Ishikawa (cell line): ENCODE measurements at regions not wholly inside any gene's neighbourhood (a gene's known extent, or its start where the extent isn't known, plus 50 kb on each side); places are given as distances from the start of the nearest gene placed in this dataset.

Experiments
- CEBPB ChIP-seq: IDR thresholded peaks from 2 replicates; pipeline ENCODE4 v1.6.1; 2012
- CREB1 ChIP-seq: IDR thresholded peaks from 2 replicates; pipeline ENCODE4 v1.6.1; 2012; ENCODE audit warnings: low read depth
- EGR1 ChIP-seq: IDR thresholded peaks from 2 replicates; pipeline ENCODE4 v1.6.1; 2012
- EP300 ChIP-seq: IDR thresholded peaks from 2 replicates; pipeline ENCODE4 v1.6.1; 2012; ENCODE audit warnings: borderline replicate concordance
- FOXM1 ChIP-seq: IDR thresholded peaks from 2 replicates; pipeline ENCODE4 v1.6.1; 2012; ENCODE audit warnings: low read depth, borderline replicate concordance
- NFIC ChIP-seq: IDR thresholded peaks from 2 replicates; pipeline ENCODE4 v1.6.1; 2012
- RAD21 ChIP-seq: IDR thresholded peaks from 2 replicates; pipeline ENCODE4 v1.6.1; 2012; ENCODE audit warnings: low read depth
- TAF1 ChIP-seq: IDR thresholded peaks from 2 replicates; pipeline ENCODE4 v1.6.1; 2012; ENCODE audit warnings: low read depth, mild to moderate bottlenecking
- TCF12 ChIP-seq: IDR thresholded peaks from 2 replicates; pipeline ENCODE4 v1.6.1; 2012; ENCODE audit warnings: low read depth
- TEAD4 ChIP-seq: IDR thresholded peaks from 2 replicates; pipeline ENCODE4 v1.6.1; 2012
- YY1 ChIP-seq: IDR thresholded peaks from 2 replicates; pipeline ENCODE4 v1.6.1; 2012; ENCODE audit warnings: low read depth
- ZBTB7A ChIP-seq: IDR thresholded peaks from 2 replicates; pipeline ENCODE4 v1.6.1; 2012; ENCODE audit warnings: low read depth
- TF ChIP-seq, protein P1 (sequence below): IDR thresholded peaks from 2 replicates; pipeline ENCODE4 v1.6.1; 2012
- TF ChIP-seq, protein P2 (sequence below): IDR thresholded peaks from 2 replicates; pipeline ENCODE4 v1.6.1; 2012; ENCODE audit warnings: low read depth, mild to moderate bottlenecking
- TF ChIP-seq, protein P3 (sequence below): IDR thresholded peaks from 2 replicates; pipeline ENCODE4 v1.6.1; 2012

DNA sequence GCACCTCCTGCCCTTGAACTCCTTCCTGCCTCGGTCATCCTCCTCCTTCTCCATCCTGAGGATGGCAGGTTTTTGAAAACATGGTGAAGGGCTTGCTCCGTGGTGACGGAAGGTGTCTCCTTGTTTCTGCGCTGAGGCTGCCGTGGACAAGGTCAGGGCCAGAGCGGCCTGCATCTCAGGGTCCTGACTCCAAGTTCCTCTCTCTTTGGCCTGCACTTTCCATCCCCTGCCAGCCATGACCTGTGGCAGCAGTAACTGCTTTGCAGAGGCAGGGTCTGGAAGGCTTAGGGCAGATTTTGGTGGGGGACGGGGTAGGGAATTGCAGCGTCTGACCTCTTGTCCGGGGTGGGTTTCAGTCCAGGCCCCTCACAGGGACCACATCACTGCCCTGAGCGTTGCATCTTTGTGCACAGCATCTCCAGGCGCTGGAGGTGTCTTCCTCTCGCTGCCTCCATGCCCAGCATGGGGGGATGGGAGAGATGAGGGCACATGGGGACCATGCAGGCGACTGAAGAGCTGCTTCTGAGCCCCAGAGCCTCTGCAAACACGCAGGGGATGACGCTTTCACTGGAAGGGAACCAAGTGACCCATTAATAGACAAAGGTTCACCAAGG is 216.8 kb downstream of the TEX29 start:
- no peak for TF ChIP-seq EP300
- no peak for TF ChIP-seq TCF12
- TF ChIP-seq CEBPB, result no peak
- TF ChIP-seq TAF1, result no peak
- TF ChIP-seq TEAD4, result no peak
- TF ChIP-seq ZBTB7A, result no peak
- TF ChIP-seq FOXM1, result no peak
- TF ChIP-seq NFIC, result no peak
- TF ChIP-seq, protein P1, sequence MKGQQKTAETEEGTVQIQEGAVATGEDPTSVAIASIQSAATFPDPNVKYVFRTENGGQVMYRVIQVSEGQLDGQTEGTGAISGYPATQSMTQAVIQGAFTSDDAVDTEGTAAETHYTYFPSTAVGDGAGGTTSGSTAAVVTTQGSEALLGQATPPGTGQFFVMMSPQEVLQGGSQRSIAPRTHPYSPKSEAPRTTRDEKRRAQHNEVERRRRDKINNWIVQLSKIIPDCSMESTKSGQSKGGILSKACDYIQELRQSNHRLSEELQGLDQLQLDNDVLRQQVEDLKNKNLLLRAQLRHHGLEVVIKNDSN, result no peak
- TF ChIP-seq, protein P2, sequence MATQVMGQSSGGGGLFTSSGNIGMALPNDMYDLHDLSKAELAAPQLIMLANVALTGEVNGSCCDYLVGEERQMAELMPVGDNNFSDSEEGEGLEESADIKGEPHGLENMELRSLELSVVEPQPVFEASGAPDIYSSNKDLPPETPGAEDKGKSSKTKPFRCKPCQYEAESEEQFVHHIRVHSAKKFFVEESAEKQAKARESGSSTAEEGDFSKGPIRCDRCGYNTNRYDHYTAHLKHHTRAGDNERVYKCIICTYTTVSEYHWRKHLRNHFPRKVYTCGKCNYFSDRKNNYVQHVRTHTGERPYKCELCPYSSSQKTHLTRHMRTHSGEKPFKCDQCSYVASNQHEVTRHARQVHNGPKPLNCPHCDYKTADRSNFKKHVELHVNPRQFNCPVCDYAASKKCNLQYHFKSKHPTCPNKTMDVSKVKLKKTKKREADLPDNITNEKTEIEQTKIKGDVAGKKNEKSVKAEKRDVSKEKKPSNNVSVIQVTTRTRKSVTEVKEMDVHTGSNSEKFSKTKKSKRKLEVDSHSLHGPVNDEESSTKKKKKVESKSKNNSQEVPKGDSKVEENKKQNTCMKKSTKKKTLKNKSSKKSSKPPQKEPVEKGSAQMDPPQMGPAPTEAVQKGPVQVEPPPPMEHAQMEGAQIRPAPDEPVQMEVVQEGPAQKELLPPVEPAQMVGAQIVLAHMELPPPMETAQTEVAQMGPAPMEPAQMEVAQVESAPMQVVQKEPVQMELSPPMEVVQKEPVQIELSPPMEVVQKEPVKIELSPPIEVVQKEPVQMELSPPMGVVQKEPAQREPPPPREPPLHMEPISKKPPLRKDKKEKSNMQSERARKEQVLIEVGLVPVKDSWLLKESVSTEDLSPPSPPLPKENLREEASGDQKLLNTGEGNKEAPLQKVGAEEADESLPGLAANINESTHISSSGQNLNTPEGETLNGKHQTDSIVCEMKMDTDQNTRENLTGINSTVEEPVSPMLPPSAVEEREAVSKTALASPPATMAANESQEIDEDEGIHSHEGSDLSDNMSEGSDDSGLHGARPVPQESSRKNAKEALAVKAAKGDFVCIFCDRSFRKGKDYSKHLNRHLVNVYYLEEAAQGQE, result no peak
- TF ChIP-seq CREB1, result no peak
- TF ChIP-seq EGR1, result no peak

- TF ChIP-seq, protein P1, result no peak
- no peak for TF ChIP-seq ZBTB7A
Measured at GRCh38 chr13:111537843-111538499, 217.5 kb downstream of the TEX29 start.

DNA sequence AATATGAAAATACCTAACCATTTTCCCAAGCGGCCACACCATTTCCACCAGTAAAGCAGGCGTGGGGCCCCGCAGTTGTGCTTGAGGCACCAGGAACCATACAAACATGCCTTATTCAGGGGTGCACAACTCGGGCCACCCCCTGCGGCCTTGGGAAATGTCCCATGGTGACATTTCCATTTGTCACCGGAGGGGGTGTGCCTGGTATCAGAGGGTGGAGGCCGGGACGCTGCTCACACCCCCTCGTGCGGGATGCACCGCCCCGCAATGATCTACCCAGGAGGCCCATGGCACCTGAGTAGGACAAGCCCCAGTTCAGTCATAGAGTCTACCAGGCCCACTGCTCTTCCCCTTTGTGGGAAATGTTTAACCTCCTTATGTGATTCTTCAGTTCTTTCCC is 218.8 kb downstream of the TEX29 start:
- no peak for TF ChIP-seq TEAD4
- TF ChIP-seq, protein P1, result no peak
- no peak for TF ChIP-seq CEBPB
- no peak for TF ChIP-seq YY1
- no peak for TF ChIP-seq FOXM1
- TF ChIP-seq, protein P3, sequence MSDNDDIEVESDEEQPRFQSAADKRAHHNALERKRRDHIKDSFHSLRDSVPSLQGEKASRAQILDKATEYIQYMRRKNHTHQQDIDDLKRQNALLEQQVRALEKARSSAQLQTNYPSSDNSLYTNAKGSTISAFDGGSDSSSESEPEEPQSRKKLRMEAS, result no peak
- TF ChIP-seq, protein P2, result no peak
- no peak for TF ChIP-seq EGR1
- no peak for TF ChIP-seq NFIC
- TF ChIP-seq ZBTB7A, result no peak
- no peak for TF ChIP-seq EP300
- TF ChIP-seq TCF12, result no peak
- no peak for TF ChIP-seq RAD21
- no peak for TF ChIP-seq CREB1
- TF ChIP-seq TAF1, result no peak

DNA sequence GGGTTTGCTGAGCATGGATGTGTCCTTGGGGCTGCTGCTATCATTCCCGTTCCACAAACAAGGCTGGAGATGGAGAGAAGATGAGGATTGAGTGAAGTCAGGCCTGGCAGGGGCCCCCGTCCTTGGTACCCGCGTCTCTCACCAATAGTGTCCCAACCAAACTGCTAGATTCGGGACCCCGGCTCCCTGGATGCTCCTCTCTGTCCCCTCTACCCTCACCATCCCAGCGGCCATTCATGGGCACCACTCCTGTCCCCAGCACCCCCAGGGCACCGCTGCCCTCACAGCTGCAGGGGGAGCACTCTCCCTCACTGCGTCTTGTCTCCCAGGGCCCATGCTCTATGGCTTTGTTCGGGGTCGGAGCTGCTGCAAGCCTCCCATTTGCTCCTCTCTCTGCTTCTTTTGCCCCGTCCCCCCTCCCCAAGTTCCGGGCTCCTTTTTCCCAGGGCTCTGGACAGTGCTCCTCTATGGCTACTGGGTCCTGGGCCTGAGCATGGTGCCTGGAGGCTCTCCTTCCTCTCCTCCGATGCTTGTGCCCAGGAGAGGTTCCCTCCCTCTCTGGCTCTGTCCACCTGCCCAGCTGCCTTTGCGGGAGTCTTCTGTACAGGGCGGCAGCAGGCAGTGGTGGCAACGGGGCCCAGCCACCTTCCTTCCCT is 219.5 kb downstream of the TEX29 start:
- TF ChIP-seq FOXM1 (no peak), ZBTB7A (no peak), NFIC (no peak), EGR1 (no peak), RAD21 (no peak), YY1 (no peak), CREB1 (no peak), EP300 (no peak), CEBPB (no peak), TCF12 (no peak), TAF1 (no peak), TEAD4 (no peak)
- TF ChIP-seq, protein P2, result no peak
- TF ChIP-seq, protein P1, result no peak
- TF ChIP-seq, protein P3, result no peak
